ENCODE measurements at regions not wholly inside any gene's neighbourhood (a gene's known extent, or its start where the extent isn't known, plus 50 kb on each side); places are given as distances from the start of the nearest gene placed in this dataset.

- no peak for DNase-seq (ENCODE audit: low read depth)
- H3K4me3 ChIP-seq (ENCODE audit: low read length), result no peak overlapping the region
- TF ChIP-seq CTCF (IDR thresholded peaks at IDR 0.05; ENCODE audit: insufficient read depth, low read depth, low read length, missing control alignments), result no peak
Observed at GRCh38 chr19:31613683-31614219, 264.5 kb upstream of the TSHZ3 start.

GRCh38 chr19:31616031-31616430, 266.8 kb upstream of the TSHZ3 start:
- H3K4me3 ChIP-seq (ENCODE audit: low read length), result no peak overlapping the region
- no peak for DNase-seq (ENCODE audit: low read depth)
- no peak for TF ChIP-seq CTCF (IDR thresholded peaks at IDR 0.05; ENCODE audit: insufficient read depth, low read depth, low read length, missing control alignments)

- DNase-seq (ENCODE audit: low read depth), result no peak
- no peak for TF ChIP-seq CTCF (IDR thresholded peaks at IDR 0.05; ENCODE audit: insufficient read depth, low read depth, low read length, missing control alignments)
- no peak overlapping the region for H3K4me3 ChIP-seq (ENCODE audit: low read length)
Observed at GRCh38 chr19:31617010-31617585, 267.9 kb upstream of the TSHZ3 start.

- no peak for TF ChIP-seq CTCF (IDR thresholded peaks at IDR 0.05; ENCODE audit: insufficient read depth, low read depth, low read length, missing control alignments)
- no peak overlapping the region for H3K4me3 ChIP-seq (ENCODE audit: low read length)
- DNase-seq (ENCODE audit: low read depth), result no peak
Observed at GRCh38 chr19:31625056-31625455, 275.8 kb upstream of the TSHZ3 start.

GRCh38 chr19:31625575-31625974, 276.3 kb upstream of the TSHZ3 start:
- H3K4me3 ChIP-seq (ENCODE audit: low read length), result no peak overlapping the region
- no peak for DNase-seq (ENCODE audit: low read depth)
- TF ChIP-seq CTCF (IDR thresholded peaks at IDR 0.05; ENCODE audit: insufficient read depth, low read depth, low read length, missing control alignments), result no peak

- H3K4me3 ChIP-seq (ENCODE audit: low read length), result no peak overlapping the region
- no peak for TF ChIP-seq CTCF (IDR thresholded peaks at IDR 0.05; ENCODE audit: insufficient read depth, low read depth, low read length, missing control alignments)
- DNase-seq (ENCODE audit: low read depth), result no peak
Observed at GRCh38 chr19:31626941-31627340, 277.7 kb upstream of the TSHZ3 start.

Measured in epithelial cell of esophagus (primary cell).